ENCODE measurements at regions not wholly inside any gene's neighbourhood (a gene's known extent, or its start where the extent isn't known, plus 50 kb on each side); places are given as distances from the start of the nearest gene placed in this dataset.
"Not testable (repeated sequence)": the region's sequence is repeated elsewhere in the genome, so short reads cannot be mapped to it uniquely, and the experiment has no call there.

- no peak for DNase-seq
Measured at GRCh38 chr14:81584495-81584894, 50.8 kb upstream of the SEL1L start.

DNA sequence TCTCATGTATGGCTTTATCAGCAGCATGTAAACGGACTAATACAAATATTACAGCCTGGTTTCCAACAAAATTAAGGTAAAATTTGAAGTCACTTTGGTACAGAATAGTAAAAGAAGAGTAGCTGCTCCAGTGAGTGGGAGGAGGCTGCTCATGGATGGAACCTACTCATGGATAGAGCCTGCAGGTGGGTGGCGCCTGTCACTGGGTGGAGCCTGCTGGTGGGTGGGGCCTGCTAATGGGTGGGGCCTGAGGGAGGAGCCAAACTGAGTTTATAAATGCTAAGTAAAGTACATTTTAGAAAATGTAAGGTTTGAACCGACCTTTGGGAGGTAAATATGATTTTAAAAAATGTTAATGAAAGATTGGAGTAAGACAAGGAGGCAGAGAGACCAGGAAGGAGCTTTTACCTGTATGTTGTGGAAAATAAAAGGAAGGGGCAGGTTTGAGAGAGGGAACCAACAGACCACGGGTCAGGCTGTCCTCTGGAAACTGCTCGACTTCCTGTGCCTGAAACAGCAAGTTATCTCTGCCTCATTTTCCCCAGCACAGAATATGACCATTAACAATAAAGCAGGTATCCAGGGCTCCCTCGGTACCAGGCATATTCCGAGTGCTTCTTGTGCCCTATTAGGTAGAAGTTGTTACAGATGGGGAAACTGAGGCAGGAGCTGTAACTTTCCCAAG, 55.9 kb upstream of the SEL1L start:
- DNase-seq, result no peak

GRCh38 chr14:81591266-81591665, 57.6 kb upstream of the SEL1L start:
- no peak for DNase-seq

DNA sequence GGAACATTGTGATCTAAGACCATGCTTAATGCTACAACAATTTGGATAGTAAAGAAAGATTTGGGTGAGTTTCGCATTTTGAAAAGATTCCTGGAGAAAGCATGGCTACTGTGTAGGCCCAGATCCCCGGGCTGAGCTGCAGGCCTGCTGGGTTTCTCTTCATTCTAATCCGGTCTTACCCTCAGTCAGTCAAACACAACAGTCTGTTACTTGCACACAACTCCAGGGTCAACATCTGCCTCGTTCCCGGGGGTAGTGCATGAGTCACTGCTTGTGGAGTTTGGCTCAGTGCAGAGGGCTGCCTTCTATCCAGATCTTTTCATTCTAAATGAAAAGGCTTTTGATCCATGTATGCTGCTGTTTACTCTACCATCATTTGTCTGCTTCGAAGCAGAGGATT, 60.4 kb upstream of the SEL1L start:
- no peak for DNase-seq

DNA sequence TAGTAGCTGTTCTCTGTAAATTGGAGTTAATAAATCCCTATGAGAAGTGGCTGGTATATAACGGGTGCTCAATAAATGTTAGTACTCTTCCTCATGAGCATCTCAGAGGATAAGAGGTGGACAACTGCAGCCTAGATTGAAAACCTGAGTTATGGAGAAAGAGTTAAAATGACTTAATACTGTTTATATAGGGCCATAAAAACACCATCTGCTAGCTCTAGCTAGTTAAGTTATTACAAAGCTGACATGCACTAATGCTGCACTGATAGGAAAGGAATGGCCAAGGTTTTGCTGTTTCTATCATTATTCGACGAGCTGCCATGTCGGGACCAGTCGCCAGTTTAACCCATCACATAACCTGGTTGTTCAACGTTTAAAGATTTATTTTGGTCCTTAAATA, 72.0 kb upstream of the SEL1L start:
- DNase-seq, result no peak

GRCh38 chr14:81613341-81614045, 79.8 kb upstream of the SEL1L start:
- DNase-seq, result no peak

GRCh38 chr14:81614302-81614701, 80.6 kb upstream of the SEL1L start:
- DNase-seq, result not testable (repeated sequence)

GRCh38 chr14:81618695-81619094, 85.0 kb upstream of the SEL1L start:
- no peak for DNase-seq

DNA sequence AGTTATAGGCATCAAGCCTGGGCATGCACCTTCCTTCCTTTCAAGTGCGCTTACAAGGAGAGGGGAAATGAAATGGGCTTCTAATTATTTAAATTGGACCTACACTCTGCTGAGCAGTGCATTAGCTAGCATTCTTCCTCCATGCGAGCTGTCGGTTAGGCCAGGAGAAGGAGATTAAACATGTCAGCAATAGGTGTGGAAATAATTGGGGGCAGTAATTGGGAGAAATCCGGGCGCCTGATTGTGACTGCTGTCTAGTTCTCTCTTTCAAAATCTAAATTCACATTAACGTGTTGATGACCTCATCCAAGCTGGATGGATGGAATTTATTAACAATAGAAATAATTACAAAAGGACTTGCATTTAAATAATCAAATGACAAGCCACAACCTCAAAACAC, 86.2 kb upstream of the SEL1L start:
- DNase-seq, result no peak

GRCh38 chr14:81623771-81624396, 90.2 kb upstream of the SEL1L start:
- not testable (repeated sequence) for DNase-seq

GRCh38 chr14:81625343-81625742, 91.7 kb upstream of the SEL1L start:
- no peak for DNase-seq

- no peak for DNase-seq
Measured at GRCh38 chr14:81632157-81632556, 98.5 kb upstream of the SEL1L start.

DNA sequence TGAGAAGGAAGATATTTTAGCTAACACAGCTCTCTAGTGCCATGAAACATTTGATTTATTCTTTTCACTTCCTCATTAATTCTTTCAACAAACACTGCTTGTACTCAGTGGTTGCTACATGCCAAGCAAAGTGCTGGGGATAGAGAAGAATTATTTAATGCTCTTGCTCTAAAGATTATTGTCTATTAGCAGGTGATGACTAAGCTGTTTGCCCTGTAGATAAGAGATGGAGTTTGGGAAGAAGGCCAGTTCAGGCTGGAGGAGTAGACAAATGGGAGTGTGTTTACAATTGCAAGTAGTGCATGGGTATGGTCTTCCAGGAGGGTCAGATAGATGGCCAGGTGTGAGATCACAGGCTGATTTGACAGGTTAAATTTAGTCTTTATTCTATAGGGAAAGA, 99.8 kb upstream of the SEL1L start:
- DNase-seq, result no peak

DNA sequence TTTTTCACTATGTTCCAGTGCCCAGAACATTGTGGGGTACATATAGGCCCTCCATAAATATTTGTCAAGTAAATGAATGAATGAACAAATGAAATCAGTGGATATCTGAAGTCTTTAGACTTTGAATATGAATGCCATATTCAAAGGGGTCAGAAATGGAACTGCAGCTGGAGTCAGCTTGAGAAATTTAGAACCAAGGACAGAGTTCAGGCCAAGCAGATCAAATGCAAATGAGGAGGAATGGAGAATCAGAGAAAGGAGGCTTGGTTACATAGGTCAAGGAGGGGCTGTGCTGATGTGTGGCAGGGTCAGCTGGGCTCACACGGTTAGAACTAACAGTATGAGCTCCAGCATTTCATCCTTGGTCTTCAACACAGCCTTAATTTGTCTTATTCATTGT, 104.0 kb upstream of the SEL1L start:
- DNase-seq, result no peak

- no peak for DNase-seq
Measured at GRCh38 chr14:81638656-81639280, 105.1 kb upstream of the SEL1L start.

DNA sequence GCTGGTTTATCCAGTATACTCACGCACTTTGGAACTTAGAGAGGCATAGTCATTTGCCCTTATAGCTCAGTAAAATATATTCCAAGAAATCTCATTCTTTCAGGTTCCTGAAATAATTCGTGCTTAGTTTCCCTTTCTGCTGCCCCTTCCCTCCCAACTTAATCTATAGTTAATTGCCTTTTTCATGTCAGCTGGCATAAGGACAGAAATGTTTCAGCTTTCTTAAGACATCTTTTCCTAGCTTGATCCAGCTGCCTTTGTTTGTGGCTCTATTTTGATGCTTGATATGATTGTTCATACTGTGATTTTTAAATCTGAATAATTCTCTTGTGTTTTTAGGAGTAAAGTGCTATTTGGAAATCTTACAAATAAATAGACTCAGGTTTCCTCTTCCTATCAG, 120.0 kb upstream of the SEL1L start:
- DNase-seq, result no peak

DNA sequence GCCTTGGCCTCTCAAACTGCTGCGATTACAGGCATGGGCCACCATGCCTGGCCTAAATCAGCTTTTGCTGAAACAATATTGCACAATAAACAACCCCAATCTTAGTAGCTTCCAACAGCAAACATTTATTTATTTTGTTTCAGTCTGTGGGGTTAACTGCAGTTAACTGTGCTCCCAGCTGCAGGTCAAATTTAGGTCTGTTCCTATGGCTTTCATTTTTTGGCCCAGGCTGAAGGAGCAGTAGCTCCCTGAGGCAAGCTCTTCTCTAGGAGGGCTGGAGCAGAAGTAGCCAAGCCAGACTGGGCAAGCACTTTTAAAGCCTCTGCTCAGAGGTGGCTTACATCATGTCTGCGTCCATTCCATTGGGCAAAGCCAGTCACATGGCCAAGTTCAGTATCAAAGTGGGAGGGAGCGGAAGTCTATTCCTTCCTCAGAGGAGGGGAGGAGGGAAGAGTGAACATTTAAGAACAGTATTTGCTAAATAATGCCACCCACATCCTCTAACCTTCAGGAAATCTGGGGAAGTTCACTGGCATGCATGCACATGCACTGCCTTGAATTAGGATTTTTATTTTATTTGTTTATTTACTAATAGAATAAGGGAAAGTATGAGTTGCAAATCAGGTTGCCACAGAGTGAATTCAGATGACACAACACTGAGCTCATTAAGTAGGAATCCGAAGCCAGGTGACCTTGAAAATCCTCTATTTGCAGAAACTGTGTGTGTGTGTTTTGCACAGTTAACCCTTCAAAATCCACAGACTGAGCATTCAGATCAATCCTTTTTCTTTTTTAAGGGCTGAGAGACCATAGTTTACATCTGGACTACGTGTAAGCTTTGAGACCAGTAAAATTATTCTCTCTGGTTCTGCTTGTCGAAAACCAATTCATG, 122.0 kb upstream of the SEL1L start:
- no peak for DNase-seq

GRCh38 chr14:81656811-81657210, 123.2 kb upstream of the SEL1L start:
- no peak for DNase-seq

DNA sequence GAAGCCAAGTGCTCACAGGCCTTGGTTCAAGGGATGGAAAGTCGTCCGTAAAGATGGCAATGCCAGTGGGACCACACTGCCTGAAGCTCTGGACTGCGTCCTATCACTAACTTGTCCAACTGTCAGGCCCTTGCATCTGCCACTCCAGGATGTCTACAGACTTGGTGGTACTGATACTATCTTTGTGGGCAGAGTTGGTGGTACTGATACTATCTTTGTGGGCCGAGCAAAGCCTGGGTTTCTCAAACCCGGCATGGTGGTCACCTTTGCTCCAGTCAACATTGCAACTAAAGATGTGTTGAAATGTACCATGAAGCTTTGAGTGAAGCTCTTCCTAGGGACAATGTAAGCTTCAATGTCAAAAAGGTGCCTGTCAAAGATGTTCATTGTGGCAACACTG, 128.4 kb upstream of the SEL1L start:
- no peak for DNase-seq

DNA sequence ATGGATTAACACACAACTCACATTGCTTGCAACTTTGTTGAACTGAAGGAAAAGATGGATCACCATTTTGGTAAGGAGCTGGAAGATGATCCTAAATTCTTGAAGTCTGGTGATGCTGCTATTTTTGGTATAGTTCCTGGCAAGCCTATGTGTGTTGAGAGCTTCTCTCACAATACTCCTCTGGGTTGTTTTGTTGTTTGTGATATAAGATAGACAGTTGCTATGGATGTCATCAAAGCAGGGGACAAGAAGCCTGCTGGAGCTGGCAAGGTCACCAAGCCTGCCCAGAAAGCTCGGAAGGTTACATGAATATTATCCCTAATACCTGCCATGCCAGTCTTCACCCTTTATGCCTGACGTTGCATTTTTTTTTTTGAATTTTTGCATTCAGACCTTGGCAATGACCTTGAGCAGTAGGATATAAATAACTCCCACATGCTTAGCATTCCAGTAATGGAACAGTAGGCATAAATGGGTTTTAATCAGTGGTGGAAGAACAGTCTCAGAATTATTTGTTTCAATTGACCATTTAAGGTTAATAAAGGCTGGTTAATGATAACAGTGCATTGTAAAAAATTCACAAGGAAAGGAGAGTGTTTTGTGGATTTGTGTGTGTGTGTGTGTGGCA, 129.0 kb upstream of the SEL1L start:
- no peak for DNase-seq

DNA sequence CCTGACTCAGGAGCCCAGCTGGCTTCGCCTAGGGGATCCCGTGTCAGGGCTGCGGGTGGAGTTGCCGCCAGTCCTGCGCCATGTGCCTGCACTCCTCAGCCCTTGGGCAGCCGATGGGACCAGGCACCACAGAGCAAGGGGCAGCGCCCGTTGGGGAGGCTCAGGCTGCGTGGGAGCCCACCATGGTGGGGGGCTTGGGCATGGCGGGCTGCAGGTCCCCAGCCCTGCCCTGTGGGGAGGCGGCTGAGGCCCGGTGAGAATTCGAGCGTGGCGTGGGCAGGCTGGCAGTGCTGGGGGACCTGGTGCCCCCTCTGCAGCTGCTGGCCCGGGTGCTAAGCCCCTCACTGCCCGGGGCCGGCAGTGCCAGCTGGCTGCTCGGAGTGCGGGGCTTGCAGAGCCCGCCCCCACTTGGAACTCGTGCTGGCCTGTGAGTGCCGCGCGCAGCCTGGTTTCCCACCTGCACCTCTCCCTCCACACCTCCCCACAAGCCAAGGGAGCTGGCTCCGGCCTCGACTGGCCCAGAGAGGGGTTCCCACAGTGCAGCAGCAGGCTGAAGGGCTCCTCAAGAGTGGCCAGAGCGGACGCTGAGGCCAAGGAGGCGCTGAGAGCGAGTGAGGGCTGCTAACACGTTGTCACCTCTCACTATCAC, 135.1 kb upstream of the SEL1L start:
- no peak for DNase-seq

DNA sequence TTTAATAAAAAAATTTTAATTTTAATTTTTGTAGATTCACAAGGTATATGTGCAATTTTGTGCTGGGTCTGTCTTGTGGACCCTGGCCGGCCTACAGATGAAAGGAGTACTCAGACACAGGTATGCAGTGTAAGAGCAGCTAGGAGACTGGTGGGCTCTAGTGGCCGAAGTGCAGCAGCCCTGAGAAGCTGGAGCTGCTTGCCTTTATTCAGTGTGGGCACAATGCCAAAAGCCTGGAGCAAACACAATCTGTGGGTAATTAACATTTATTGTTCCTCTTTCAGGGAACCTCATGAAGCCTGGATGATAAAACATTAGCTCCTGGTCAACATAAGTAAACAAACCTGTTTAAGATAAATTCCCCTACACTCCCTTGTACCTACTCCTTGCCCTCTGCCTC, 135.7 kb upstream of the SEL1L start:
- no peak for DNase-seq
